Smooth muscle cell (in vitro differentiated cells): ENCODE measurements at regions not wholly inside any gene's neighbourhood (a gene's known extent, or its start where the extent isn't known, plus 50 kb on each side); places are given as distances from the start of the nearest gene placed in this dataset.

Experiments used
- DNase-seq: peaks from one replicate; lab custom pipeline; 2025; ENCODE audit not compliant: unreplicated experiment; lab: John Stamatoyannopoulos, UW
- H2AFZ ChIP-seq: fragments of 200-600 bp; sonication (generic); 2 replicates; pipeline ENCODE4 v1.6.0; 2016; ENCODE audit warnings: antibody characterized with exemption, low read depth, mild to moderate bottlenecking
- H3F3A ChIP-seq: fragments of 200-600 bp; sonication (generic); 2 replicates; pipeline ENCODE4 v1.6.0; 2017; ENCODE audit warnings: antibody characterized with exemption, low read depth
- H3K27ac ChIP-seq: fragments of 200-600 bp; sonication (generic); 2 replicates; pipeline ENCODE4 v1.5.1; 2016; ENCODE audit warnings: low read depth, mild to moderate bottlenecking
- H3K27me3 ChIP-seq: fragments of 200-600 bp; sonication (generic); 2 replicates; pipeline ENCODE4 v1.6.1; 2016; ENCODE audit warnings: low read depth, mild to moderate bottlenecking
- H3K36me3 ChIP-seq: fragments of 200-600 bp; sonication (generic); 2 replicates; pipeline ENCODE4 v1.5.1; 2016; ENCODE audit warnings: low read depth
- H3K4me1 ChIP-seq: fragments of 200-600 bp; sonication (generic); 2 replicates; pipeline ENCODE4 v1.5.1; 2016; ENCODE audit warnings: low read depth
- H3K4me2 ChIP-seq: fragments of 200-600 bp; sonication (generic); 2 replicates; pipeline ENCODE4 v1.6.0; 2016; ENCODE audit warnings: mild to moderate bottlenecking
- H3K4me3 ChIP-seq: fragments of 200-600 bp; sonication (generic); 2 replicates; pipeline ENCODE4 v1.5.1; 2016; ENCODE audit warnings: mild to moderate bottlenecking
- H3K79me2 ChIP-seq: fragments of 200-600 bp; sonication (generic); 2 replicates; pipeline ENCODE4 v1.6.0; 2016; ENCODE audit warnings: low read depth, mild to moderate bottlenecking
- H3K9ac ChIP-seq: fragments of 200-600 bp; sonication (generic); 2 replicates; pipeline ENCODE4 v1.6.0; 2016; ENCODE audit warnings: low read depth
- H3K9me3 ChIP-seq: fragments of 200-600 bp; sonication (generic); replicated peaks from 2 replicates; pipeline ENCODE4 v1.5.1; 2016; ENCODE audit warnings: low read depth
- H4K20me1 ChIP-seq: fragments of 200-600 bp; sonication (generic); 2 replicates; pipeline ENCODE4 v1.6.0; 2016; ENCODE audit warnings: low read depth
- WGBS: methylation state at CpG from one replicate; pipeline ENCODE4 v1.1.7; 2016; ENCODE audit warnings: low lambda C conversion rate; 5-methylcytosine and 5-hydroxymethylcytosine counted together
- TF ChIP-seq, protein P1 (sequence below): fragments of 200-600 bp; sonication (generic); IDR thresholded peaks from 2 replicates; pipeline ENCODE4 v1.5.1; 2017; ENCODE audit warnings: borderline replicate concordance, mild to moderate bottlenecking, antibody characterized with exemption; ENCODE audit not compliant: insufficient read depth, poor library complexity, severe bottlenecking

DNA sequence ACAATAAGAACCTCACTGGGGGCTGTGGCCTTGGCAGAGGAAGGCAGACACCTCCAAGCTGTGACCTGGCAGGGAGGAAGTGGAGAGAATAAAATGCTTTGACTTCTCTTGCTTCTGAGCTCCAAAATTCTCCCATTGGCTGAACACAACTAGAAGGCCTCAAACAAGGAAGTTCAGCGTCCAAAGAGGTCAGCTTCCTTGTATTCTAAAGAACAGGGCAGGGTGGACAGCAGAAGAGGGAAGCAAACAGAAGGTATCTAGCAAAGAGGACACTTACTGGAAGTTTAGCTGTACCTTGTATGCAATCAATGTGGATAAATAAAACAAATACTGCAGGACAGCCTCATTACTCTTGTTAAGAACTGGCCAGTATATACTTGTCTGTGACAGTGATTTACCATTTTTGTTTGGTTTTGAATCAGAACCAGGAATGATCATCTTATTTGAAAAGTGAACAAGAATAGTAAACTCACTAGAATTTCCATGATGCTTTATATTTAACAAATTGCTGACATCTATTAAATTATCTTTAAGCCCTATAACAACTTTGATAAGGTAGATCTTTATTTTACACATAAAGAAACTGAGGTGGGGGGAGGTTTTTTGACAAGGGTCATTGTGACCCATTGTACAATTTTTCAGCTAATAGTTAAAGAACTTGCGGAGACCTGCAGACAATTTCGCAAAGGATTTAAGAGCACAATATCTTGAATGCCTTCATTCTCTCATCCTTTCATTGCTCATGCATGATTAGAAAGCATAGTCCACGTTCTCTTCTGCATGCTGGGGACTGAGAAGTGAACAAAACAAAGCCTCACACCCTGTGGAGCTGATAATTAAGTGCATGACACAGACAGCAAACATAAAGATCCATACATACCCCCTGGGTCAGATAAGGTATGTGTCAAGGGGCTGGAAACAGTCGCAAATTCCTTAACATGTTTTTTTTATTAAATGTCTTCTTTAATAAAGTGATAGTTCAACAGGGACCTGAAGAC lies 1448.0 kb downstream of the AACS start:
- Histone ChIP-seq H2AFZ (no peak overlapping the region), H3K27me3 (no peaks in the 10 kb centered on the region), H3F3A (no peaks in the 10 kb centered on the region), H3K79me2 (no peaks in the 10 kb centered on the region), H3K36me3 (no peaks in the 10 kb centered on the region), H4K20me1 (no peaks in the 10 kb centered on the region), H3K4me3 (no peak overlapping the region), H3K4me2 (no peak overlapping the region), H3K4me1 (peaks cover 3% of the 10 kb centered on the region), H3K27ac (no peak overlapping the region), H3K9me3 (no peaks in the 10 kb centered on the region), H3K9ac (no peak overlapping the region)
- TF ChIP-seq, protein P1, sequence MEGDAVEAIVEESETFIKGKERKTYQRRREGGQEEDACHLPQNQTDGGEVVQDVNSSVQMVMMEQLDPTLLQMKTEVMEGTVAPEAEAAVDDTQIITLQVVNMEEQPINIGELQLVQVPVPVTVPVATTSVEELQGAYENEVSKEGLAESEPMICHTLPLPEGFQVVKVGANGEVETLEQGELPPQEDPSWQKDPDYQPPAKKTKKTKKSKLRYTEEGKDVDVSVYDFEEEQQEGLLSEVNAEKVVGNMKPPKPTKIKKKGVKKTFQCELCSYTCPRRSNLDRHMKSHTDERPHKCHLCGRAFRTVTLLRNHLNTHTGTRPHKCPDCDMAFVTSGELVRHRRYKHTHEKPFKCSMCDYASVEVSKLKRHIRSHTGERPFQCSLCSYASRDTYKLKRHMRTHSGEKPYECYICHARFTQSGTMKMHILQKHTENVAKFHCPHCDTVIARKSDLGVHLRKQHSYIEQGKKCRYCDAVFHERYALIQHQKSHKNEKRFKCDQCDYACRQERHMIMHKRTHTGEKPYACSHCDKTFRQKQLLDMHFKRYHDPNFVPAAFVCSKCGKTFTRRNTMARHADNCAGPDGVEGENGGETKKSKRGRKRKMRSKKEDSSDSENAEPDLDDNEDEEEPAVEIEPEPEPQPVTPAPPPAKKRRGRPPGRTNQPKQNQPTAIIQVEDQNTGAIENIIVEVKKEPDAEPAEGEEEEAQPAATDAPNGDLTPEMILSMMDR, result no peak
- DNase-seq, result no peak
- WGBS, result 78% methylated on average over 5 of the region's 5 CpGs

GRCh38 chr12:126518596-126519200 lies 1453.5 kb downstream of the AACS start:
- Histone ChIP-seq H3K4me3 (no peak overlapping the region), H3K27ac (no peak overlapping the region), H3F3A (no peaks in the 10 kb centered on the region), H3K4me1 (peaks cover 4% of the 10 kb centered on the region), H3K79me2 (no peaks in the 10 kb centered on the region), H3K9me3 (no peaks in the 10 kb centered on the region), H3K27me3 (no peaks in the 10 kb centered on the region), H2AFZ (no peak overlapping the region), H3K4me2 (no peak overlapping the region), H3K36me3 (no peaks in the 10 kb centered on the region), H3K9ac (no peak overlapping the region), H4K20me1 (no peaks in the 10 kb centered on the region)
- 71% methylated on average over 10 of the region's 10 CpGs for WGBS
- DNase-seq, result no peak
- TF ChIP-seq, protein P1, result no peak

GRCh38 chr12:126519833-126520232 lies 1454.6 kb downstream of the AACS start:
- Histone ChIP-seq H3F3A (no peaks in the 10 kb centered on the region), H4K20me1 (no peaks in the 10 kb centered on the region), H3K4me3 (no peak overlapping the region), H3K4me1 (peaks cover 4% of the 10 kb centered on the region), H3K36me3 (no peaks in the 10 kb centered on the region), H3K79me2 (no peaks in the 10 kb centered on the region), H3K27ac (no peak overlapping the region), H3K4me2 (no peak overlapping the region), H3K27me3 (no peaks in the 10 kb centered on the region), H3K9me3 (no peaks in the 10 kb centered on the region), H3K9ac (no peak overlapping the region), H2AFZ (no peak overlapping the region)
- WGBS, result 93% methylated on average over 3 of the region's 3 CpGs
- no peak for DNase-seq
- TF ChIP-seq, protein P1, result no peak
